ENCODE measurements at regions not wholly inside any gene's neighbourhood (a gene's known extent, or its start where the extent isn't known, plus 50 kb on each side); places are given as distances from the start of the nearest gene placed in this dataset.

DNA sequence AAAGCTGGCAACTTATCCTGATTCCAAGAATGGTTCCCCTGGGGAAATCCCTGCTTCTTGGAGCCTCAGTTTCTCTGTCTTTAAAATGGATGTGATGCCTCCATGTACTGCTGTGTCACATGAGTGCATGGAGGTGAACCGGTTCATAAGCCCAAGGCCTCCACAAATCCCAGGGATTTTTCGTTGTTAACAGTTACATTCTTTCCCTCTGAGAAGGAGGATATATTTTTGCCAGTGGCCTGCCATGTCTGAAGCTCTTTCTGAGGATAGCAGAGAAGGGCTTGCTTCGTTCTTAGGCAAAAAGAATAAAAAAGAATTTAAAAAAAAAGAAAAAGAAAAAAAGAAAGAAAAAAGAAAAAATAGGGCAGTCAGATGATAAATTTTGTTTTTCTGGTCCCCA lies 52.2 kb upstream of the CIBAR2 start:
- peak; percentile 20 for DNase-seq
- H3K23ac ChIP-seq (ENCODE audit: low read depth, low read length): no peak overlapping the region
- H4K8ac ChIP-seq (ENCODE audit: low read depth in 2 of 2, low read length in 2 of 2): no peak overlapping the region
- BruUV-seq (replicated peaks): no TSS peak
- no peak overlapping the region for H3K4me3 ChIP-seq (ENCODE audit: insufficient read depth, low read depth, low read length)
- H2BK120ac ChIP-seq (ENCODE audit: low read depth, low read length): no peak overlapping the region
- in situ Hi-C loops (cut with MboI; ENCODE audit: low sequenced_read_pairs): no loop called here
- no peak overlapping the region for H2AFZ ChIP-seq (replicated peaks; ENCODE audit: low read length, poor library complexity)
- dilution Hi-C loops (cut with HindIII; ENCODE audit: low sequenced_read_pairs, unreplicated experiment): no loop called here
- H3K4ac ChIP-seq (ENCODE audit: low read depth, low read length): peak overlapping the region; percentile 64; the same call in 1 of the 2 replicates
- no peak overlapping the region for H3K9ac ChIP-seq (ENCODE audit: low read depth, low read length)
- peak overlapping the region; percentile 71 for H2AK5ac ChIP-seq (ENCODE audit: low read depth, low read length)
- peaks cover 35% of the 10 kb centered on the region for H3K4me1 ChIP-seq (ENCODE audit: control insufficient read depth, insufficient read depth, low read length)
- ATAC-seq (ENCODE audit: low read depth): no peak
- no peak overlapping the region for H2AK9ac ChIP-seq (replicated peaks; ENCODE audit: low read depth, low read length, poor library complexity)
- peaks cover 0 to 6% of the 10 kb centered on the region in 2 experiments; a peak in 1 of 4 replicates for H3K79me1 ChIP-seq (ENCODE audit: low read depth in 1 of 2, low read length in 2 of 2)
- peaks cover 5% of the 10 kb centered on the region; the same call in 1 of the 2 replicates for H3K9me1 ChIP-seq (ENCODE audit: insufficient read depth, low read length)
- ChIA-PET CTCF (no interaction called here), POLR2A (ENCODE audit: unreplicated experiment) (no interaction called here)
- 0 out of 2 replicates have a peak overlapping the region, but pooled peaks have one; percentile 38 for H3K14ac ChIP-seq (replicated peaks; ENCODE audit: low read depth, low read length)
- TF ChIP-seq MAZ (IDR thresholded peaks at IDR 0.05; ENCODE audit: borderline replicate concordance, low read depth, low read length): no peak
- TF ChIP-seq, protein P1, sequence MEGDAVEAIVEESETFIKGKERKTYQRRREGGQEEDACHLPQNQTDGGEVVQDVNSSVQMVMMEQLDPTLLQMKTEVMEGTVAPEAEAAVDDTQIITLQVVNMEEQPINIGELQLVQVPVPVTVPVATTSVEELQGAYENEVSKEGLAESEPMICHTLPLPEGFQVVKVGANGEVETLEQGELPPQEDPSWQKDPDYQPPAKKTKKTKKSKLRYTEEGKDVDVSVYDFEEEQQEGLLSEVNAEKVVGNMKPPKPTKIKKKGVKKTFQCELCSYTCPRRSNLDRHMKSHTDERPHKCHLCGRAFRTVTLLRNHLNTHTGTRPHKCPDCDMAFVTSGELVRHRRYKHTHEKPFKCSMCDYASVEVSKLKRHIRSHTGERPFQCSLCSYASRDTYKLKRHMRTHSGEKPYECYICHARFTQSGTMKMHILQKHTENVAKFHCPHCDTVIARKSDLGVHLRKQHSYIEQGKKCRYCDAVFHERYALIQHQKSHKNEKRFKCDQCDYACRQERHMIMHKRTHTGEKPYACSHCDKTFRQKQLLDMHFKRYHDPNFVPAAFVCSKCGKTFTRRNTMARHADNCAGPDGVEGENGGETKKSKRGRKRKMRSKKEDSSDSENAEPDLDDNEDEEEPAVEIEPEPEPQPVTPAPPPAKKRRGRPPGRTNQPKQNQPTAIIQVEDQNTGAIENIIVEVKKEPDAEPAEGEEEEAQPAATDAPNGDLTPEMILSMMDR (conservative IDR thresholded peaks at IDR 0.05; ENCODE audit: low read depth, low read length): no peak
- no peak for TF ChIP-seq FOS (IDR thresholded peaks at IDR 0.05; ENCODE audit: low read depth, low read length)
- no peak for TF ChIP-seq CEBPB (IDR thresholded peaks at IDR 0.05; ENCODE audit: low read depth, low read length)
- no peak for TF ChIP-seq MXI1 (IDR thresholded peaks at IDR 0.05; ENCODE audit: borderline replicate concordance, low read depth, low read length)
- no peak for TF ChIP-seq BHLHE40 (IDR thresholded peaks at IDR 0.05; ENCODE audit: low read depth, low read length)
- TF ChIP-seq, protein P2, sequence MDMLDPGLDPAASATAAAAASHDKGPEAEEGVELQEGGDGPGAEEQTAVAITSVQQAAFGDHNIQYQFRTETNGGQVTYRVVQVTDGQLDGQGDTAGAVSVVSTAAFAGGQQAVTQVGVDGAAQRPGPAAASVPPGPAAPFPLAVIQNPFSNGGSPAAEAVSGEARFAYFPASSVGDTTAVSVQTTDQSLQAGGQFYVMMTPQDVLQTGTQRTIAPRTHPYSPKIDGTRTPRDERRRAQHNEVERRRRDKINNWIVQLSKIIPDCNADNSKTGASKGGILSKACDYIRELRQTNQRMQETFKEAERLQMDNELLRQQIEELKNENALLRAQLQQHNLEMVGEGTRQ (IDR thresholded peaks at IDR 0.05; ENCODE audit: low read depth, low read length): no peak
- no peak for TF ChIP-seq MAFK (IDR thresholded peaks at IDR 0.05; ENCODE audit: low read depth, low read length)
- H4K91ac ChIP-seq (ENCODE audit: insufficient read depth, low read depth, low read length): no peak overlapping the region
- H3K56ac ChIP-seq (ENCODE audit: extremely low read depth, insufficient read depth, low read length): no peak overlapping the region
- H3K4me2 ChIP-seq (ENCODE audit: low read depth, low read length): no peak overlapping the region
- WGBS, 2 experiments (ENCODE audit: extremely low coverage in 2 of 2, insufficient read length in 1 of 2): no CpG with 5 or more reads among the region's 3 CpGs
- H2BK20ac ChIP-seq (ENCODE audit: low read depth, low read length): peak overlapping the region; percentile 17; the same call in 1 of the 2 replicates
- no peaks in the 10 kb centered on the region for H3K27me3 ChIP-seq (ENCODE audit: control insufficient read depth, insufficient read depth, low read length)
- H3K36me3 ChIP-seq (ENCODE audit: control insufficient read depth, insufficient read depth, low read length): no peaks in the 10 kb centered on the region
- H3K18ac ChIP-seq (ENCODE audit: low read depth, low read length): 0 out of 2 replicates have a peak overlapping the region, but pooled peaks have one; percentile 34
- no peak overlapping the region for H2BK5ac ChIP-seq (ENCODE audit: low read depth, low read length, poor library complexity, severe bottlenecking)
- no peak overlapping the region for H3K27ac ChIP-seq (ENCODE audit: insufficient read depth, low read length)
- no peak overlapping the region for H4K5ac ChIP-seq (ENCODE audit: low read depth, low read length)
- peak overlapping the region; percentile 21; the same call in 1 of the 3 replicates for H2BK15ac ChIP-seq (ENCODE audit: low read depth, low read length)
- H4K20me1 ChIP-seq (ENCODE audit: insufficient read depth, low read length): 0 out of 2 replicates have a peak, but pooled peaks cover 2% of the 10 kb centered on the region
- no peaks in the 10 kb centered on the region for H3K9me3 ChIP-seq (ENCODE audit: control insufficient read depth, insufficient read depth, low read length)
- intact Hi-C loops (cut with micrococcal nuclease): no loop called here

Measured in IMR-90 (cell line).